ENCODE measurements at regions not wholly inside any gene's neighbourhood (a gene's known extent, or its start where the extent isn't known, plus 50 kb on each side); places are given as distances from the start of the nearest gene placed in this dataset.

GRCh38 chr13:61180234-61180633 is 235.4 kb downstream of the PCDH20 start (continued):
- TF ChIP-seq CHD7 (IDR thresholded peaks at IDR 0.05; ENCODE audit: insufficient replicate concordance, low read length) (no peak), GTF2F1 (IDR thresholded peaks at IDR 0.05; ENCODE audit: borderline replicate concordance, low read depth, low read length) (no peak), BRCA1 (IDR thresholded peaks at IDR 0.05; ENCODE audit: low read depth, low read length) (no peak), USF2 (IDR thresholded peaks at IDR 0.05; ENCODE audit: low read length) (no peak), MAX (IDR thresholded peaks at IDR 0.05) (no peak), KDM4A (IDR thresholded peaks at IDR 0.05; ENCODE audit: low read depth, low read length, severe bottlenecking) (no peak), PHF8 (conservative IDR thresholded peaks at IDR 0.05; ENCODE audit: low read depth, low read length) (no peak)
